H1 (cell line): ENCODE measurements at regions not wholly inside any gene's neighbourhood (a gene's known extent, or its start where the extent isn't known, plus 50 kb on each side); places are given as distances from the start of the nearest gene placed in this dataset.

ENCODE experiments used
- CTCF ChIA-PET: fragments of 300-600 bp; sonication (Branson Sonifier 250); formaldehyde crosslinking; loops from one replicate; lab custom pipeline; 2021; ENCODE audit not compliant: partially characterized antibody; lab: Charles Lee
- POLR2A ChIA-PET: fragments of 300-600 bp; sonication (Branson Sonifier 250); formaldehyde crosslinking; loops from one replicate; lab custom pipeline; 2021; ENCODE audit warnings: inconsistent platforms; ENCODE audit not compliant: partially characterized antibody; lab: Charles Lee
- DNase-seq, 2 experiments: peaks; one replicate each; pipeline versions ENCODE4 v3.0.0 to v3.0.0-alpha.2; 2010 to 2022; ENCODE audit warnings: low spot score in 2 of 2, low read depth in 1 of 2, mixed read lengths in 1 of 2
- FAIRE-seq: peaks from 2 replicates; lab custom pipeline; 2011; peaks lifted over from hg19 to GRCh38; lab: Jason Lieb, UNC
- H2AFZ ChIP-seq: 2 replicates; pipeline ENCODE4 v1.8.1; 2012; ENCODE audit warnings: low read length, inconsistent platforms
- H2AK5ac ChIP-seq: 2 replicates; pipeline ENCODE4 v1.6.1; 2013; ENCODE audit warnings: low read depth, low read length
- H2BK120ac ChIP-seq: replicated peaks from 2 replicates; pipeline ENCODE3; 2013; ENCODE audit warnings: low read depth, low read length, inconsistent platforms
- H2BK12ac ChIP-seq: 2 replicates; pipeline ENCODE4 v1.6.1; 2013; ENCODE audit warnings: low read depth, low read length
- H2BK15ac ChIP-seq: 2 replicates; pipeline ENCODE4 v1.6.1; 2013; ENCODE audit warnings: low read length
- H2BK20ac ChIP-seq: 2 replicates; pipeline ENCODE4 v1.6.1; 2013; ENCODE audit warnings: low read length
- H2BK5ac ChIP-seq: 2 replicates; pipeline ENCODE4 v1.6.1; 2013; ENCODE audit warnings: low read depth, low read length
- H3K14ac ChIP-seq: 2 replicates; pipeline ENCODE4 v1.6.1; 2013; ENCODE audit warnings: inconsistent platforms; ENCODE audit not compliant: insufficient read length
- H3K18ac ChIP-seq: 2 replicates; pipeline ENCODE4 v1.6.1; 2013; ENCODE audit warnings: low read length; ENCODE audit errors: extremely low read depth
- H3K23ac ChIP-seq: 2 replicates; pipeline ENCODE4 v1.6.1; 2013; ENCODE audit warnings: inconsistent platforms; ENCODE audit not compliant: insufficient read length
- H3K23me2 ChIP-seq: 2 replicates; pipeline ENCODE4 v1.6.1; 2013; ENCODE audit warnings: low read depth, low read length
- H3K27ac ChIP-seq: 2 replicates; pipeline ENCODE4 v1.6.1; 2011; ENCODE audit warnings: low read depth, low read length, inconsistent platforms
- H3K27me3 ChIP-seq, 4 experiments: replicated peaks in 1 of 4; 1 replicate in 1 of 4; 2 replicates in 3 of 4; pipeline versions ENCODE4 v1.6.1 to v1.8.1; 2011 to 2013; ENCODE audit warnings: low read length in 3 of 4, mild to moderate bottlenecking in 3 of 4, inconsistent platforms in 2 of 4, mixed read lengths in 2 of 4, moderate library complexity in 1 of 4; ENCODE audit not compliant: control insufficient read depth in 3 of 4, insufficient read depth in 3 of 4; ENCODE audit errors: extremely low read depth in 1 of 4
- H3K36me3 ChIP-seq, 4 experiments: 2 replicates each; pipeline versions ENCODE4 v1.6.1 to v1.8.1; 2011 to 2013; ENCODE audit warnings: mild to moderate bottlenecking in 4 of 4, low read length in 3 of 4, moderate library complexity in 2 of 4, control low read depth in 1 of 4, inconsistent platforms in 1 of 4; ENCODE audit not compliant: insufficient read depth in 4 of 4, control insufficient read depth in 2 of 4
- H3K4ac ChIP-seq: replicated peaks from 2 replicates; pipeline ENCODE3; 2013; ENCODE audit warnings: low read length, low read depth, mixed read lengths, inconsistent platforms; ENCODE audit not compliant: insufficient read length
- H3K4me1 ChIP-seq, 4 experiments: replicated peaks in 1 of 4; 1 replicate in 1 of 4; 2 replicates in 3 of 4; pipeline versions ENCODE4 v1.6.1 to v1.8.1; 2011 to 2013; ENCODE audit warnings: low read length in 3 of 4, inconsistent platforms in 2 of 4, mixed read lengths in 1 of 4; ENCODE audit not compliant: insufficient read depth in 4 of 4, control insufficient read depth in 3 of 4
- H3K4me2 ChIP-seq, 2 experiments: 2 replicates each; pipeline versions ENCODE4 v1.6.1 to v1.8.1; 2011 to 2013; ENCODE audit warnings: low read depth in 2 of 2, low read length in 2 of 2, control low read depth in 1 of 2, inconsistent platforms in 1 of 2, mild to moderate bottlenecking in 1 of 2; ENCODE audit not compliant: insufficient read depth in 1 of 2
- H3K4me3 ChIP-seq, 4 experiments: fragments of 200-600, 300-600 bp in 1 of 4; sonication (generic), shearing (Covaris generic), sonication (Bioruptor Twin) in 1 of 4; 2 replicates each; pipeline versions ENCODE4 v1.5.1 to v1.8.1; 2011 to 2016; ENCODE audit warnings: low read length in 4 of 4, low read depth in 3 of 4, control low read depth in 2 of 4, inconsistent platforms in 2 of 4, mild to moderate bottlenecking in 2 of 4, mixed read lengths in 1 of 4, moderate library complexity in 1 of 4; ENCODE audit not compliant: insufficient read depth in 2 of 4; ENCODE audit errors: extremely low read depth in 1 of 4
- H3K56ac ChIP-seq: replicated peaks from 2 replicates; pipeline ENCODE3; 2013; ENCODE audit warnings: low read depth, mild to moderate bottlenecking, mixed read lengths, low read length, inconsistent platforms; ENCODE audit not compliant: insufficient read length
- H3K79me1 ChIP-seq: 2 replicates; pipeline ENCODE4 v1.6.1; 2013; ENCODE audit warnings: low read depth, low read length, control low read depth
- H3K79me2 ChIP-seq, 2 experiments: 2 replicates each; pipeline versions ENCODE4 v1.6.1 to v1.8.1; 2012 to 2013; ENCODE audit warnings: low read length in 2 of 2, mild to moderate bottlenecking in 2 of 2, inconsistent platforms in 1 of 2; ENCODE audit not compliant: insufficient read depth in 2 of 2, control insufficient read depth in 1 of 2
- H3K9ac ChIP-seq, 4 experiments: replicated peaks in 1 of 4; 1 replicate in 1 of 4; 2 replicates in 3 of 4; pipeline versions ENCODE4 v1.6.1 to v1.8.1; 2011 to 2013; ENCODE audit warnings: low read depth in 3 of 4, low read length in 3 of 4, control low read depth in 2 of 4, mild to moderate bottlenecking in 2 of 4, moderate library complexity in 2 of 4, inconsistent platforms in 1 of 4; ENCODE audit errors: extremely low read depth in 1 of 4
- H3K9me3 ChIP-seq, 2 experiments: 2 replicates each; pipeline versions ENCODE4 v1.6.1 to v1.8.1; 2012 to 2013; ENCODE audit warnings: mild to moderate bottlenecking in 2 of 2, moderate library complexity in 2 of 2, control low read depth in 1 of 2, inconsistent platforms in 1 of 2, low read depth in 1 of 2, low read length in 1 of 2, mixed read lengths in 1 of 2; ENCODE audit not compliant: insufficient read depth in 2 of 2
- H4K20me1 ChIP-seq, 2 experiments: replicated peaks in 1 of 2; 2 replicates each; pipeline versions ENCODE3 to v1.8.1; 2011 to 2013; ENCODE audit warnings: inconsistent platforms in 2 of 2, low read length in 2 of 2, mild to moderate bottlenecking in 1 of 2; ENCODE audit not compliant: insufficient read depth in 2 of 2, control insufficient read depth in 1 of 2
- H4K5ac ChIP-seq: 2 replicates; pipeline ENCODE4 v1.6.1; 2013; ENCODE audit warnings: low read length, low read depth, mixed read lengths, inconsistent platforms; ENCODE audit not compliant: insufficient read length
- H4K8ac ChIP-seq: 2 replicates; pipeline ENCODE4 v1.8.0; 2013; ENCODE audit warnings: mild to moderate bottlenecking, moderate library complexity, low read length, inconsistent platforms; ENCODE audit not compliant: insufficient read depth; ENCODE audit errors: extremely low read depth
- H4K91ac ChIP-seq: replicated peaks from 2 replicates; pipeline ENCODE3; 2013; ENCODE audit warnings: low read length, mixed read lengths, inconsistent platforms; ENCODE audit not compliant: insufficient read length
- ASH2L ChIP-seq: fragments of 200-600, 300-600 bp; sonication (generic); IDR thresholded peaks from one replicate; pipeline ENCODE4 v1.7.1; 2017; ENCODE audit warnings: low read length
- ATF3 ChIP-seq: IDR thresholded peaks from 2 replicates; pipeline ENCODE4 v1.6.1; 2011; ENCODE audit warnings: low read depth, mild to moderate bottlenecking, low read length; ENCODE audit not compliant: insufficient read depth
- BACH1 ChIP-seq: IDR thresholded peaks from 2 replicates; pipeline ENCODE4 v1.6.1; 2012; ENCODE audit warnings: low read length, improper control_type of control experiment
- BCL11A ChIP-seq, 2 experiments: IDR thresholded peaks; one replicate each; pipeline ENCODE4 v1.6.1; 2011; ENCODE audit warnings: low read depth in 2 of 2, low read length in 2 of 2, mild to moderate bottlenecking in 2 of 2
- CBX8 ChIP-seq: fragments of 300-800, 300-1000 bp; sonication (generic); IDR thresholded peaks from 2 replicates; pipeline ENCODE4 v1.7.1; 2016; ENCODE audit warnings: low read depth, low read length, borderline replicate concordance
- CEBPB ChIP-seq: IDR thresholded peaks from 2 replicates; pipeline ENCODE4 v1.6.1; 2012; ENCODE audit warnings: low read depth, low read length
- CHD1 ChIP-seq: IDR thresholded peaks from 2 replicates; pipeline ENCODE4 v1.6.1; 2012; ENCODE audit warnings: low read depth, low read length, improper control_type of control experiment
- EZH2 ChIP-seq: fragments of 200-600 bp; sonication (generic); IDR thresholded peaks from 2 replicates; pipeline ENCODE4 v1.7.1; 2012; ENCODE audit warnings: low read depth, mild to moderate bottlenecking, moderate library complexity, low read length, inconsistent platforms; ENCODE audit not compliant: severe bottlenecking
- FOSL1 ChIP-seq: IDR thresholded peaks from 2 replicates; pipeline ENCODE4 v1.6.1; 2011; ENCODE audit warnings: mild to moderate bottlenecking, low read depth, low read length, moderate library complexity; ENCODE audit not compliant: insufficient read depth
- HDAC6 ChIP-seq: IDR thresholded peaks from one replicate; pipeline ENCODE4 v1.7.1; 2012; ENCODE audit warnings: low read depth, mild to moderate bottlenecking, inconsistent platforms, low read length, moderate library complexity
- NANOG ChIP-seq: IDR thresholded peaks from 2 replicates; pipeline ENCODE4 v1.6.1; 2011; ENCODE audit warnings: low read length, low read depth, mild to moderate bottlenecking, inconsistent platforms; ENCODE audit not compliant: insufficient read depth, poor library complexity, severe bottlenecking
- POLR2AphosphoS5 ChIP-seq: IDR thresholded peaks from 2 replicates; pipeline ENCODE4 v1.6.1; 2011; ENCODE audit warnings: low read depth, low read length
- SP2 ChIP-seq: IDR thresholded peaks from 2 replicates; pipeline ENCODE4 v1.6.1; 2012; ENCODE audit warnings: mild to moderate bottlenecking, low read length, inconsistent platforms
- TCF12 ChIP-seq: IDR thresholded peaks from 2 replicates; pipeline ENCODE4 v1.6.1; 2011; ENCODE audit warnings: low read depth, mild to moderate bottlenecking, low read length
- WGBS, 2 experiments: shearing (Covaris generic) in 1 of 2; methylation state at CpG; one replicate each; pipeline versions ENCODE4 v1.1.6 to v1.1.7; 2013 to 2015; ENCODE audit warnings: low lambda C conversion rate in 2 of 2, mixed read lengths in 2 of 2, inconsistent platforms in 1 of 2, low coverage in 1 of 2, missing lambda C conversion rate in 1 of 2; ENCODE audit not compliant: insufficient replicate concordance in 2 of 2, insufficient coverage in 1 of 2, insufficient read length in 1 of 2; ENCODE audit errors: extremely low coverage in 1 of 2, missing lambda C conversion rate in 1 of 2; 5-methylcytosine and 5-hydroxymethylcytosine counted together

- 85% methylated on average over 2 of the region's 2 CpGs; no CpG with 5 or more reads in 1 of the 2 experiments for WGBS, 2 experiments
- H3K4me3 ChIP-seq, result no peak overlapping the region
- ChIA-PET POLR2A (no interaction called here), CTCF (no interaction called here)
- H2BK120ac ChIP-seq, result no peak overlapping the region
- H3K4me2 ChIP-seq, result no peak overlapping the region
- H3K56ac ChIP-seq, result no peak overlapping the region
- H3K23me2 ChIP-seq, result no peaks in the 10 kb centered on the region; the same call in 1 of the 2 replicates
- no peaks in the 10 kb centered on the region for H3K79me2 ChIP-seq
- DNase-seq, result no peak
- no peak overlapping the region for H3K4ac ChIP-seq
- H3K79me1 ChIP-seq, result no peaks in the 10 kb centered on the region
- no peak overlapping the region for H3K14ac ChIP-seq
- no peak overlapping the region for H4K5ac ChIP-seq
- no peak overlapping the region for H3K9ac ChIP-seq
- H2AFZ ChIP-seq, result no peak overlapping the region
- H4K20me1 ChIP-seq, result no peaks in the 10 kb centered on the region
- no peak overlapping the region for H2BK20ac ChIP-seq
- no peak overlapping the region for H2BK5ac ChIP-seq
- H3K9me3 ChIP-seq, result no peaks in the 10 kb centered on the region
- no peak overlapping the region for H3K27ac ChIP-seq
- H2AK5ac ChIP-seq, result no peak overlapping the region
- H3K36me3 ChIP-seq, result no peaks in the 10 kb centered on the region
- H3K4me1 ChIP-seq, result no peaks in the 10 kb centered on the region
- H4K91ac ChIP-seq, result no peak overlapping the region
- H3K18ac ChIP-seq, result no peak overlapping the region
- no peak overlapping the region for H2BK15ac ChIP-seq
- no peak overlapping the region for H4K8ac ChIP-seq
- no peaks in the 10 kb centered on the region for H3K27me3 ChIP-seq
- H3K23ac ChIP-seq, result no peak overlapping the region
- no peak for FAIRE-seq
- no peak overlapping the region for H2BK12ac ChIP-seq
- TF ChIP-seq NANOG (no peak), CEBPB (no peak), FOSL1 (no peak), CHD1 (no peak), ATF3 (no peak), HDAC6 (no peak), ASH2L (no peak), TCF12 (no peak), CBX8 (no peak), POLR2AphosphoS5 (no peak), BCL11A (IDR thresholded peaks at IDR 0.05; ENCODE audit: low read depth in 2 of 2, low read length in 2 of 2) (no peak), SP2 (no peak), BACH1 (no peak), EZH2 (no peak)
Observed at GRCh38 chr5:93208141-93208751, 372.8 kb downstream of the NR2F1-AS1 start.
